Tibial artery (tissue), 4 donors: ENCODE measurements at regions not wholly inside any gene's neighbourhood (a gene's known extent, or its start where the extent isn't known, plus 50 kb on each side); places are given as distances from the start of the nearest gene placed in this dataset.
"Not testable (repeated sequence)": the region's sequence is repeated elsewhere in the genome, so short reads cannot be mapped to it uniquely, and the experiment has no call there.

Source experiments
- DNase-seq, 2 donors: peaks; one replicate each; pipeline ENCODE4 v3.0.0-alpha.2; 2019
- H3K27ac ChIP-seq, 2 donors: fragments of 200-600 bp; sonication (generic) in 1 of 2; 1 replicate in 1 of 2; 2 replicates in 1 of 2; pipeline ENCODE4 v1.5.1; 2018 to 2019; ENCODE audit warnings: mild to moderate bottlenecking in 1 of 2
- H3K27me3 ChIP-seq, 2 donors: fragments of 200-600 bp; sonication (generic) in 1 of 2; one replicate each; pipeline versions ENCODE4 v1.5.1 to v1.6.0; 2016 to 2019
- H3K36me3 ChIP-seq, 3 donors: fragments of 200-600 bp; sonication (generic) in 2 of 3; one replicate each; pipeline ENCODE4 v1.5.1; 2016 to 2019; ENCODE audit warnings: mild to moderate bottlenecking in 2 of 3
- H3K4me1 ChIP-seq, 4 donors: fragments of 200-600 bp; sonication (generic) in 2 of 4; 1 replicate in 3 of 4; 2 replicates in 1 of 4; pipeline ENCODE4 v1.5.1; 2016 to 2019
- H3K4me3 ChIP-seq, 2 donors: fragments of 200-600 bp; sonication (generic) in 1 of 2; 1 replicate in 1 of 2; 2 replicates in 1 of 2; pipeline ENCODE4 v1.5.1; 2018 to 2019; ENCODE audit warnings: mild to moderate bottlenecking in 2 of 2
- H3K9me3 ChIP-seq, 3 donors: fragments of 200-600 bp; sonication (generic) in 1 of 3; one replicate each; pipeline ENCODE4 v1.5.1; 2016 to 2019
- intact Hi-C: fragments of 100-400 bp; cut with DNase I; formaldehyde crosslinking; loops from one replicate; pipeline ENCODE4 v1.15.0; 2023; ENCODE audit warnings: low total_unique reads
- TF ChIP-seq, protein P1 (sequence below), 2 experiments: fragments of 200-600 bp in 1 of 2; fragments of 450-650 bp in 1 of 2; IDR thresholded peaks; one replicate each; pipeline ENCODE4 v1.5.1; 2017 to 2019; ENCODE audit warnings: antibody characterized with exemption in 2 of 2, mild to moderate bottlenecking in 1 of 2, moderate library complexity in 1 of 2

DNA sequence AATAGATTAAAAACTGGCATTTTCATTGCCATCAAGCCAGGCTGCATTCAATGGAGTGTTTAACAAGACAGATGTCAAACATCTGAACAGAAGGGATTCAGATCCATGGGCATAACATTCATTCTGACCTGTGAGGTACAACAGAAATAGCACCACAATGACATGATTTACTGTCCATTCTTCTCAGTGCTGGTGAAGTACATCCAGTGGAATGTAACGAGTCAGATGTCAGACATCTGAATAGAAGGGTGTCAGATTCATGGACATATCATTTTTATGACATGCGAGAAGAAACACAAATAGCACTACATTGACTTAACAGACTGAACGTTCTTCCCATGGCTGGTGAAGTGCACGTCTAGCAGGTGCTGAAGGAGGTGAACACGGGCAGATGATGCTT, 186.4 kb downstream of the PPP4R3C start:
- intact Hi-C loops = no loop called here
- H3K36me3 ChIP-seq = no peaks in the 10 kb centered on the region
- H3K27ac ChIP-seq = no peak overlapping the region

DNA sequence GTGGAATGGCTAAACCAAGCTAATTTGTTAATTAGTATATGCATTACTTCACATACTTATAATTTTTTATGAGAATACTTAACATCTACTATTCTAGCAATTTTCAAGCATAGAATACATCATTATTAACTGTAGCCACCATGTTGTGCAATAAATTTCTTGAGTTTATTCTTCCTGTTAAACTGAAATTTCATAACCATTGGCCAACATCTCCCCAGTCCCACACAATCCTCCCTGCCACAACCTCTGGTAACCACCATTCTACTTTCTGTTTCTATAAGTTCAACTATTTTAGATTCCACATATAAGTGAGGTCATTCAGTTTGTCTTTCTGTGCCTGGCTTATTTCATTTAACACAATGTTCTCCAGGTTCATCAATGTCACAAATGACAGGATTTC, 208.5 kb downstream of the PPP4R3C start:
- intact Hi-C loops = no loop called here
- H3K4me1 ChIP-seq = no peaks in the 10 kb centered on the region
- TF ChIP-seq, protein P1, sequence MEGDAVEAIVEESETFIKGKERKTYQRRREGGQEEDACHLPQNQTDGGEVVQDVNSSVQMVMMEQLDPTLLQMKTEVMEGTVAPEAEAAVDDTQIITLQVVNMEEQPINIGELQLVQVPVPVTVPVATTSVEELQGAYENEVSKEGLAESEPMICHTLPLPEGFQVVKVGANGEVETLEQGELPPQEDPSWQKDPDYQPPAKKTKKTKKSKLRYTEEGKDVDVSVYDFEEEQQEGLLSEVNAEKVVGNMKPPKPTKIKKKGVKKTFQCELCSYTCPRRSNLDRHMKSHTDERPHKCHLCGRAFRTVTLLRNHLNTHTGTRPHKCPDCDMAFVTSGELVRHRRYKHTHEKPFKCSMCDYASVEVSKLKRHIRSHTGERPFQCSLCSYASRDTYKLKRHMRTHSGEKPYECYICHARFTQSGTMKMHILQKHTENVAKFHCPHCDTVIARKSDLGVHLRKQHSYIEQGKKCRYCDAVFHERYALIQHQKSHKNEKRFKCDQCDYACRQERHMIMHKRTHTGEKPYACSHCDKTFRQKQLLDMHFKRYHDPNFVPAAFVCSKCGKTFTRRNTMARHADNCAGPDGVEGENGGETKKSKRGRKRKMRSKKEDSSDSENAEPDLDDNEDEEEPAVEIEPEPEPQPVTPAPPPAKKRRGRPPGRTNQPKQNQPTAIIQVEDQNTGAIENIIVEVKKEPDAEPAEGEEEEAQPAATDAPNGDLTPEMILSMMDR (IDR thresholded peaks at IDR 0.05) = no peak
- DNase-seq = no peak
- no peak overlapping the region for H3K27ac ChIP-seq
- H3K36me3 ChIP-seq = no peaks in the 10 kb centered on the region
- H3K27me3 ChIP-seq = no peaks in the 10 kb centered on the region
- no peaks in the 10 kb centered on the region for H3K9me3 ChIP-seq
- no peak overlapping the region for H3K4me3 ChIP-seq

More for the DNA sequence above, 186.4 kb downstream of the PPP4R3C start:
- DNase-seq = no peak
- Histone ChIP-seq H3K27me3 (no peaks in the 10 kb centered on the region), H3K9me3 (no peaks in the 10 kb centered on the region), H3K4me1 (no peaks in the 10 kb centered on the region), H3K4me3 (no peak overlapping the region)
- TF ChIP-seq, protein P1 (IDR thresholded peaks at IDR 0.05) = no peak

DNA sequence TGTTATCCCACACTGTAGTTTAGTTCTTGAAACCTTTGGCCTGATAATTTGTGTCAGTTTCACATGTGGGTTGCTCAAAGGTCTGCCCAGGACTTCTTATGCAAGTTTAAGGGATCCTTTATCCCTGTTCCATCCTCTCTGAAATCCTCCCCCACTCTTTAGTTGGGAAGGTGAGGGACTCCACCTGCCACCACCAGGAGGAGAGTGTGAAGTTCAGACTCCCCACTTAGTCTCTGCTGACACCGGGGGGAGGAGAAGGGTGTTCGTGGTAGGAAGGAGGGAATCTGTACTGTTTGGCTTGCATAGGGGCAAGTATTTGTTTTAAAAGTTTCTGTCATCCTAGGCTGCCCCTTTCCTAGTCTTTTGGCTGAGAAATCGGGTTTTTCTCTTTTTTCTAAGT, 211.8 kb downstream of the PPP4R3C start:
- intact Hi-C loops = no loop called here
- DNase-seq = no peak
- H3K9me3 ChIP-seq = no peaks in the 10 kb centered on the region
- no peaks in the 10 kb centered on the region for H3K27me3 ChIP-seq
- H3K4me3 ChIP-seq = no peak overlapping the region
- H3K36me3 ChIP-seq = no peaks in the 10 kb centered on the region
- TF ChIP-seq, protein P1 (IDR thresholded peaks at IDR 0.05) = no peak
- H3K4me1 ChIP-seq = no peaks in the 10 kb centered on the region
- H3K27ac ChIP-seq = no peak overlapping the region

DNA sequence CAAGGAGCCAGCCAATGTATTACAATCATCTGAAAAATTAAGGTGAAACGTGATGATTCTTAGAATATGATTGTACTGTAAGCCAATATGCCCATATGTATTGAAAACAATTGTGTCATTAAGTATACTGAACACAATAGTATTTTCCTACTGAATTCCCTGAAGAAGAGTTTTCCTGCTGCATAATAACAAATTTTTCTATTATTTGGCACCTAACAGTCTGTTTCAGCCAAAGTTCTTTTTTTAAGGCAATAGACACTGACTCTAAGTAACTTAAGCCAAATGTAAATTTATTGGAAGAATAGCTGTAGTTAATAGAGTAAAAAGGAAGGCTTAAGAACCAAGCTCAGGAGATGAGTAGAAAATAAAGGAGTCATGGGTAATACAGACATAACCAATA, 220.6 kb downstream of the PPP4R3C start:
- no peak for DNase-seq
- intact Hi-C loops = no loop called here
- Histone ChIP-seq H3K27ac (no peak overlapping the region), H3K36me3 (no peaks in the 10 kb centered on the region), H3K27me3 (no peaks in the 10 kb centered on the region), H3K4me3 (no peak overlapping the region), H3K4me1 (no peaks in the 10 kb centered on the region), H3K9me3 (peaks cover 0 to 10% (median 0%) of the 10 kb centered on the region in 3 donors)
- TF ChIP-seq, protein P1 (IDR thresholded peaks at IDR 0.05) = no peak

DNA sequence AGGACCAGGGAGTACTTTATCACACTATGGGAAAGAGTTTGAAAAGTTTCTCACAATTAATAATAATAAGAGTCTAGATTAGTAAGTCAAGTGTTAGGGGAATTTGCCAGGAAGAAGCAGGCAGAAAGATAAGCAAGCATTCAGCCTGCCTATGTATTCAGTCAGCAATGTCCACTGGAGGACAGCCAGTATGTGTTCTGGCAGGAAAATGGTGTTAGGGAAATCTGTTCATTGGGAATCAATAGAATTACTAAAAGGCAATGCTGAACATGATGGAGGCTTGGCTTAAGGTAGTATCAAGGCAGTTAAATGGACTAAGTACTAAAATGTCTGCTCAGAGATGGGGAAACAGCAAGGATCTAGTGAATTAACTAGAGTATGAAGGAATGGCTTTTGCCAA, 221.2 kb downstream of the PPP4R3C start:
- peaks cover 0 to 10% (median 0%) of the 10 kb centered on the region in 3 donors for H3K9me3 ChIP-seq
- TF ChIP-seq, protein P1 (IDR thresholded peaks at IDR 0.05) = no peak
- intact Hi-C loops = no loop called here
- H3K4me1 ChIP-seq = no peaks in the 10 kb centered on the region
- no peak overlapping the region for H3K27ac ChIP-seq
- no peaks in the 10 kb centered on the region for H3K36me3 ChIP-seq
- H3K27me3 ChIP-seq = no peaks in the 10 kb centered on the region
- H3K4me3 ChIP-seq = no peak overlapping the region
- DNase-seq = no peak

DNA sequence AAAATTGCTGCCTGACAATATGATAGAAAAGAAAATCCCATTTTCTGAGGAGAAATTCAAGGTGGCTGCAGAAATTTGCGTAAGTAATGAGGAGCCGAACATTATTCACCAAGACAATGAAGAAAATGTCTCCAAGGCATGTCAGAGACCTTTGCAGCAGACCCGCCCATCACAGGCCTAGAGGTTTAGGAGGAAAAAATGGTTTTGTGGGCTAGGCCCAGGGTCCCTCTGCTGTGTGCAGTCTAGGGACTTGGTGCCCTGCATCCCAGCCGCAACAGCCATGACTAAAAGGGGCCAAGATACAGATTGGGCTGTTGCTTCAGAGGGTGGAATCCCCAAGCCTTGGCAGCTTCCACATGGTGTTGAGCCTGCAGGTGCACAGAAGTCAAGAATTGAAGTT, 223.1 kb downstream of the PPP4R3C start:
- DNase-seq, H3K27me3 ChIP-seq, H3K36me3 ChIP-seq, intact Hi-C loops, H3K4me3 ChIP-seq, H3K27ac ChIP-seq, H3K4me1 ChIP-seq: not testable (repeated sequence)
- H3K9me3 ChIP-seq = peaks cover 0 to 10% (median 0%) of the 10 kb centered on the region in 3 donors
